A549 (cell line): ENCODE measurements at regions not wholly inside any gene's neighbourhood (a gene's known extent, or its start where the extent isn't known, plus 50 kb on each side); places are given as distances from the start of the nearest gene placed in this dataset.

Experiments
- ESRRA ChIP-seq: fragments of 150-350 bp; IDR thresholded peaks from 2 replicates; pipeline ENCODE4 v1.6.1; 2014; ENCODE audit warnings: mild to moderate bottlenecking, low read length, borderline replicate concordance
- RAD21 ChIP-seq, 2 experiments: fragments of >200 bp in 1 of 2; sonication (Bioruptor Twin) in 1 of 2; formaldehyde crosslinking in 1 of 2; IDR thresholded peaks in 1 of 2; conservative IDR thresholded peaks in 1 of 2; 2 replicates in 1 of 2; 3 replicates in 1 of 2; pipeline ENCODE4 v1.6.1; 2012 to 2018; ENCODE audit warnings: inconsistent platforms in 1 of 2
- TF ChIP-seq, protein P1 (sequence below): fragments of >200 bp; sonication (Bioruptor Twin); formaldehyde crosslinking; IDR thresholded peaks from 3 replicates; pipeline ENCODE4 v1.5.1; 2016

DNA sequence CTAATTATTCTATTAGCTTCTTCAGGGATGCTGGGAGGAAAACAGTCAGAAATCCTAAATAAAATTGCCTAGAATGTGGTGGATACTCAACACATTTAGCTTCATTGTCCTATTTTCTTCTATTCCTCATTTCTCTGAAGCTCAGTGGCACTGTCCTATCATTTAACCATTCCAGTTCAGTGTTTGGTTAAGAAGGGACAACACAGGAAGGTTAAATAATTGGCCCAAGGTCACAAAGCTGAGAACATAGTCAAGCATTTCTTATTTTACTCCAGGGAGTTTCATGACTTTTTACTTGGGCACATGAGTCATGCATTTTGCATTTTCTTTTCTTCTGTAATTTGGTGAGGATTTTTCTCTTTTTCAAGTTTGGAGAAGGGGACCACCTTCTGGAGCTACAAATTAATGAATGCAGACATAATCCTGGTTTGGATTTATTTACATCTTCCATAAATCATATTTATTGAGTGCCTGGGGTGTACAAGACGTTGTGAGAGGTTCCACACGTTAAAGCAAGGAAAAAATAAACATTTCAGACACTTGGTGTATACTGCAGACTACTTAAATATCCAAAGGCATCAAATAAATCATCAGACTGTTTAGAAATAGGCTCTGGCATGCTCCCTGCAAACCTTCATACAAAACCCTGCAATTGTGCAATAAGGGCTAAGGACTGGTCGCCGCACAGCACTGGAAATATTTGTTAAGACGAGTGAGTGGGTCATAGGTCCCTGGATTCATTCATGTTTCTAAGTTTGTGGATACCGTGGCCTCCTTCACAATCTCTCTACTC, 263.9 kb downstream of the MAF start:
- TF ChIP-seq ESRRA (no peak), RAD21 (conservative IDR thresholded peaks at IDR 0.05 in 1 of 2, IDR thresholded peaks at IDR 0.05 in 1 of 2) (no peak)
- TF ChIP-seq, protein P1, sequence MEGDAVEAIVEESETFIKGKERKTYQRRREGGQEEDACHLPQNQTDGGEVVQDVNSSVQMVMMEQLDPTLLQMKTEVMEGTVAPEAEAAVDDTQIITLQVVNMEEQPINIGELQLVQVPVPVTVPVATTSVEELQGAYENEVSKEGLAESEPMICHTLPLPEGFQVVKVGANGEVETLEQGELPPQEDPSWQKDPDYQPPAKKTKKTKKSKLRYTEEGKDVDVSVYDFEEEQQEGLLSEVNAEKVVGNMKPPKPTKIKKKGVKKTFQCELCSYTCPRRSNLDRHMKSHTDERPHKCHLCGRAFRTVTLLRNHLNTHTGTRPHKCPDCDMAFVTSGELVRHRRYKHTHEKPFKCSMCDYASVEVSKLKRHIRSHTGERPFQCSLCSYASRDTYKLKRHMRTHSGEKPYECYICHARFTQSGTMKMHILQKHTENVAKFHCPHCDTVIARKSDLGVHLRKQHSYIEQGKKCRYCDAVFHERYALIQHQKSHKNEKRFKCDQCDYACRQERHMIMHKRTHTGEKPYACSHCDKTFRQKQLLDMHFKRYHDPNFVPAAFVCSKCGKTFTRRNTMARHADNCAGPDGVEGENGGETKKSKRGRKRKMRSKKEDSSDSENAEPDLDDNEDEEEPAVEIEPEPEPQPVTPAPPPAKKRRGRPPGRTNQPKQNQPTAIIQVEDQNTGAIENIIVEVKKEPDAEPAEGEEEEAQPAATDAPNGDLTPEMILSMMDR, result no peak
